SH-SY5Y (cell line): ENCODE measurements at regions not wholly inside any gene's neighbourhood (a gene's known extent, or its start where the extent isn't known, plus 50 kb on each side); places are given as distances from the start of the nearest gene placed in this dataset.

Source experiments
- GATA2 ChIP-seq: IDR thresholded peaks from 2 replicates; pipeline ENCODE4 v1.6.1; 2011; ENCODE audit warnings: mild to moderate bottlenecking, low read depth, low read length
- GATA3 ChIP-seq: IDR thresholded peaks from 2 replicates; pipeline ENCODE4 v1.6.1; 2011; ENCODE audit warnings: low read depth, mild to moderate bottlenecking, low read length, moderate library complexity

- no peak for TF ChIP-seq GATA3
- no peak for TF ChIP-seq GATA2
These were observed 256.4 kb upstream of the PHYHIPL start for GRCh38 chr10:58919927-58920654.
